ENCODE measurements at regions not wholly inside any gene's neighbourhood (a gene's known extent, or its start where the extent isn't known, plus 50 kb on each side); places are given as distances from the start of the nearest gene placed in this dataset.
"Not testable (repeated sequence)": the region's sequence is repeated elsewhere in the genome, so short reads cannot be mapped to it uniquely, and the experiment has no call there.

- TF ChIP-seq CTCF (IDR thresholded peaks at IDR 0.05; ENCODE audit: low read depth, low read length, missing control alignments): no peak
- DNase-seq: no peak
- H3K36me3 ChIP-seq (replicated peaks): no peaks in the 10 kb centered on the region
- H3K27me3 ChIP-seq (replicated peaks): no peaks in the 10 kb centered on the region
- in situ Hi-C loops (cut with HindIII; ENCODE audit: low pct_ligation_motif_present, low sequenced_read_pairs): no loop called here
- H3K4me3 ChIP-seq (ENCODE audit: low read depth, low read length): no peak overlapping the region
- no peak overlapping the region for H3K27ac ChIP-seq
Measured at GRCh38 chr4:126530996-126531585, 1101.7 kb upstream of the INTU start.

- Histone ChIP-seq H3K4me3 (ENCODE audit: low read depth, low read length) (no peak overlapping the region), H3K27ac (no peak overlapping the region), H3K27me3 (replicated peaks) (no peaks in the 10 kb centered on the region), H3K36me3 (replicated peaks) (no peaks in the 10 kb centered on the region)
- no peak for DNase-seq
- in situ Hi-C loops (cut with HindIII; ENCODE audit: low pct_ligation_motif_present, low sequenced_read_pairs): no loop called here
- TF ChIP-seq CTCF (IDR thresholded peaks at IDR 0.05; ENCODE audit: low read depth, low read length, missing control alignments): no peak
Measured at GRCh38 chr4:126532527-126532926, 1100.2 kb upstream of the INTU start.

GRCh38 chr4:126533146-126533805 is 1099.5 kb upstream of the INTU start:
- no peak overlapping the region for H3K4me3 ChIP-seq (ENCODE audit: low read depth, low read length)
- TF ChIP-seq CTCF (IDR thresholded peaks at IDR 0.05; ENCODE audit: low read depth, low read length, missing control alignments): no peak
- in situ Hi-C loops (cut with HindIII; ENCODE audit: low pct_ligation_motif_present, low sequenced_read_pairs): no loop called here
- H3K36me3 ChIP-seq (replicated peaks): no peaks in the 10 kb centered on the region
- H3K27me3 ChIP-seq (replicated peaks): no peaks in the 10 kb centered on the region
- H3K27ac ChIP-seq: no peak overlapping the region
- DNase-seq: no peak

GRCh38 chr4:126539771-126540170 is 1093.0 kb upstream of the INTU start:
- in situ Hi-C loops (cut with HindIII; ENCODE audit: low pct_ligation_motif_present, low sequenced_read_pairs): no loop called here
- no peak for TF ChIP-seq CTCF (IDR thresholded peaks at IDR 0.05; ENCODE audit: low read depth, low read length, missing control alignments)
- DNase-seq: no peak
- Histone ChIP-seq H3K27ac (no peak overlapping the region), H3K27me3 (replicated peaks) (no peaks in the 10 kb centered on the region), H3K4me3 (ENCODE audit: low read depth, low read length) (no peak overlapping the region), H3K36me3 (replicated peaks) (no peaks in the 10 kb centered on the region)

GRCh38 chr4:126541820-126542219 is 1090.9 kb upstream of the INTU start:
- in situ Hi-C loops (cut with HindIII; ENCODE audit: low pct_ligation_motif_present, low sequenced_read_pairs): no loop called here
- H3K27ac ChIP-seq: no peak overlapping the region
- H3K4me3 ChIP-seq (ENCODE audit: low read depth, low read length): no peak overlapping the region
- no peaks in the 10 kb centered on the region for H3K27me3 ChIP-seq (replicated peaks)
- no peak for TF ChIP-seq CTCF (IDR thresholded peaks at IDR 0.05; ENCODE audit: low read depth, low read length, missing control alignments)
- DNase-seq: no peak
- H3K36me3 ChIP-seq (replicated peaks): no peaks in the 10 kb centered on the region

- in situ Hi-C loops (cut with HindIII; ENCODE audit: low pct_ligation_motif_present, low sequenced_read_pairs): no loop called here
- no peak for TF ChIP-seq CTCF (IDR thresholded peaks at IDR 0.05; ENCODE audit: low read depth, low read length, missing control alignments)
- DNase-seq: no peak
- Histone ChIP-seq H3K4me3 (ENCODE audit: low read depth, low read length) (no peak overlapping the region), H3K27ac (no peak overlapping the region), H3K27me3 (replicated peaks) (no peaks in the 10 kb centered on the region), H3K36me3 (replicated peaks) (no peaks in the 10 kb centered on the region)
Measured at GRCh38 chr4:126544276-126544675, 1088.5 kb upstream of the INTU start.

- DNase-seq; H3K27me3 ChIP-seq (replicated peaks); H3K4me3 ChIP-seq (ENCODE audit: low read depth, low read length); in situ Hi-C loops (cut with HindIII; ENCODE audit: low pct_ligation_motif_present, low sequenced_read_pairs); H3K36me3 ChIP-seq (replicated peaks); H3K27ac ChIP-seq: not testable (repeated sequence)
Measured at GRCh38 chr4:126546197-126546596, 1086.6 kb upstream of the INTU start.
